ENCODE measurements at regions not wholly inside any gene's neighbourhood (a gene's known extent, or its start where the extent isn't known, plus 50 kb on each side); places are given as distances from the start of the nearest gene placed in this dataset.
A peak's percentile ranks its signal among the peaks of the same experiment; 100 is the strongest.

DNA sequence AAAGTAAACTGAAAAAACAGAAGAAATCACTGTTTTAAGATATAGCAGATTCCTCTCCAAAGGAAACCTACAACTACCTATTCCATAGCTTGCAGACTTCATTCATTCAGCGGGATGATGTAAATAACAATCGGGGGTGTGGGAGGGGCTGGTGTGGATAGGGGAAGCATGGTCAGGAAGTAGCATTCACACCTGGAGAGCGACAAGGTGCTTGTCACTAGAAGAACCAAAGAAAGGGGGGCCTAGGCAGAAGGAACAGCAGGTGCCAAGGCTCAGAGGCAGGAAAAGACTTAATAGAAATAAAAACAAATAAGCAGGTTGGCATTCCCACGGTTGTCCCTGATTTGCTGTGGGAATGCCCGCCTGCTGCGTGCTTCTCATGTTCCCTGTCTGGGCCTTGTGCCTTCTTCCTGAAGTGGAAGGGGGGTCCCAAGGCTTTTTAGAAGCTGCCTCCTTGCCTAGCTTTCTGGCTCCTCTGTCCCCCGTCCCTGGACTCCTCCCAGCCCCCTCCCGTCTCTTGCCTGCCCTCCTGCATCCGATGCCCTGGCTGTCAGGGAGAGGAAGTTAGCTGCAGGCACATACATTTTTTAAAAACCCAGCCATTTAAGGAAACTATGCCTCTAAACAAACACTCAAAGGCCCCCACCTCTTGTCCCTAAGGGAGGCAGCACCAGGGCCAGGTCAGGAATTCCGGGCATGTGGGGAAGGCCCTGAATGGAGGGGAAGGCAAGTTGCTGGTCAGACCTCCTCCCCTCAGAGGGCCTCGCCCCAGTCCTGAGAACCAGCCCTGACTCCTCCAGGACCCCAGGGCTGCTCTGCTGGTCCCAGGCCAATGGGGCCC, 54.7 kb upstream of the PRDM11 start:
- DNase-seq (ENCODE audit: low read depth in 1 of 2, low spot score in 1 of 2) = peak in 1 of 2 experiments; percentile 40
- no peak for TF ChIP-seq JUND (IDR thresholded peaks at IDR 0.05; ENCODE audit: low read depth)
- in situ Hi-C loops (cut with HindIII; ENCODE audit: low pct_unique_long_range_greater_than_20kb, low sequenced_read_pairs) = no loop called here

DNA sequence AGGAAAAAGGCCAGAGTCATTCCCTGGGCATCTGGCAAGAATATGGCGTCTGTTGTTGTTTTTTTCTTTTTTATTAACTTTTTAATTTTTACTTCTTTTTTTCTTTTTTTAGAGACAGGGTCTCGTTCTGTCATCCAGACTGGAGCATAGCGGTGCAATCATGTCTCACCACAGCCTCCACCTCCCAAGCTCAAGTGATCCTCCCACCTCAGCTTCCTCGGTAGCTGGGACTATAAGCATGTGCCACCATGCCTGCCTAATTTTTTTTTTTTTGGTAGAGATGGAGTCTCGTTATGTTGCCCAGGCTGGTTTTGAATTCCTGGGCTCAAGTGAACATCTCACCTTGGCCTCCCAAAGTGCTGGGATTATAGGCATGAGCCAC, 54.0 kb upstream of the PRDM11 start:
- TF ChIP-seq JUND (IDR thresholded peaks at IDR 0.05; ENCODE audit: low read depth) = no peak
- in situ Hi-C loops (cut with HindIII; ENCODE audit: low pct_unique_long_range_greater_than_20kb, low sequenced_read_pairs) = no loop called here
- no peak for DNase-seq (ENCODE audit: low read depth in 1 of 2, low spot score in 1 of 2)

DNA sequence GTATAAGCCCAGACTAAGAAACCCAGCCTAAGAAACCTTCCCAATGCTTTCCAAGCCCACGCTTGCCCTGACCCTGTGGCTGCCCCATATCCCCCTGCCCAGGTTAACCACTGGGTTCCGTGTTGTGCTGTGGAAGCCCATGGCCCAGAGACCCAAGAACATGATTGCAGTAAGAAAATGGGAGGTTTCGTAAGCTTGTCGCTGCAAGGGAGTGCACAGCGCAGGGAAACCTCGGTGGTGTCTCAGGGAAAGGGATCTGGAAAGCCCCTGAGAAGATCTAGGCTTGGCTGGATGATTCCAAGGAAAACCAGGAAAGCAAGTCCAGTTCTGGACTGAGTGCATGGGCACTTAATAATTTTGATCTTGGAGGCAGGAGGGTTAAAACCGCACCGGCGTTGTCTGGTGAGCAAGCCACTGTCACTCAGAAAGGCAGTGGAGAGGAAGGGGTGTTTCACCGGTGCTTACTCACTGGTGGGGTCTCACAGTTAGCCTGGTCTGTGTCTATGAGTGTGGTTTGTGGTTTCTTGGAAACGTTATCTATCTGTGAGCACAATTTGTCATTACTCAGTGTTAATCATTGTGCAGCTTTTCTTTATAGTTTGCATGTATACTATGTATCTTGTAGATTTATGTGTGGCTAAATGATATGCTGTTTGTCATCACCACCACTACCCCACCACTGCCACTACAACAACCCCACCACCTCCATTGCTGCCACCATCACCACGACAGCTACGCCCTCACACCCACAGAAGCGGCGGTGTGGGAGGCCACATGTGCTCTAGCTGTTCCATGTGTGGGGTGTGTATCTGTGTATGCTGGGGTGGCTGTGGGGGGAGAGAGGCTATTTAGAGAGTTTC, 53.3 kb upstream of the PRDM11 start:
- no peak for DNase-seq (ENCODE audit: low read depth in 1 of 2, low spot score in 1 of 2)
- TF ChIP-seq JUND (IDR thresholded peaks at IDR 0.05; ENCODE audit: low read depth) = no peak
- in situ Hi-C loops (cut with HindIII; ENCODE audit: low pct_unique_long_range_greater_than_20kb, low sequenced_read_pairs) = no loop called here

DNA sequence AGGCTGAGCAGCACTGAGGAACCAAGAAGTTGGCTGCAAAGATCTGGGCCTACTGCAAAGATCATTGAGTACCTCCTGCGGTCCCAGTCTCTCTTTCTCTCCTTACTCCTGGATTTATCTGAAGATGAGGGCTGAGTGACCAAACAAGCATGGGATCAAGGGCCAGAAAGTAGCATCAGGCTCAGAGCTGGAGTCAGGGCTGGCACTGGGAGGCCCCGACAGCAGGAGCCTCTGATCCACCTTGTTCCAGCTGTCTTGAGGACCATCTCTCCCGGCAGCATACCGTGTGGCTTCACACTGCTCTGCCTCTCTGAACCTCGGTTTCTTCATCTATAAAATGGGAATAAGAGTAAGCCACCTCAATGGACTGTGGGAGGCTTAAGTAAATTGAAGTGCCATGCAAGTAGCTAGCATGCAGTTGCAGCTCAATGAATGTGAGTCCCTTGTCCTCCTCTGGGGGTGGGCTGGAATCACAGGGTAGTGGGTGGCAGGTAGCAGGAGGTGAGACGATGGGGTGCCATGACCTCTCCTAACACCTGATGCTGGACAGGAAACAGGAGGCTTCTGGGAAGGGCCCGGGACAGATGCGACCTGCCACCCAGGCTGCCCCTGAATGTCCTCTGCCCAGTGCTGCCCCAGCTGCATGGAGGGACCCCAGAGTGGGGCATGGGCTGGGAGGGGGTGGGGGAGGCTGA, 52.5 kb upstream of the PRDM11 start:
- in situ Hi-C loops (cut with HindIII; ENCODE audit: low pct_unique_long_range_greater_than_20kb, low sequenced_read_pairs) = no loop called here
- no peak for DNase-seq (ENCODE audit: low read depth in 1 of 2, low spot score in 1 of 2)
- no peak for TF ChIP-seq JUND (IDR thresholded peaks at IDR 0.05; ENCODE audit: low read depth)

DNA sequence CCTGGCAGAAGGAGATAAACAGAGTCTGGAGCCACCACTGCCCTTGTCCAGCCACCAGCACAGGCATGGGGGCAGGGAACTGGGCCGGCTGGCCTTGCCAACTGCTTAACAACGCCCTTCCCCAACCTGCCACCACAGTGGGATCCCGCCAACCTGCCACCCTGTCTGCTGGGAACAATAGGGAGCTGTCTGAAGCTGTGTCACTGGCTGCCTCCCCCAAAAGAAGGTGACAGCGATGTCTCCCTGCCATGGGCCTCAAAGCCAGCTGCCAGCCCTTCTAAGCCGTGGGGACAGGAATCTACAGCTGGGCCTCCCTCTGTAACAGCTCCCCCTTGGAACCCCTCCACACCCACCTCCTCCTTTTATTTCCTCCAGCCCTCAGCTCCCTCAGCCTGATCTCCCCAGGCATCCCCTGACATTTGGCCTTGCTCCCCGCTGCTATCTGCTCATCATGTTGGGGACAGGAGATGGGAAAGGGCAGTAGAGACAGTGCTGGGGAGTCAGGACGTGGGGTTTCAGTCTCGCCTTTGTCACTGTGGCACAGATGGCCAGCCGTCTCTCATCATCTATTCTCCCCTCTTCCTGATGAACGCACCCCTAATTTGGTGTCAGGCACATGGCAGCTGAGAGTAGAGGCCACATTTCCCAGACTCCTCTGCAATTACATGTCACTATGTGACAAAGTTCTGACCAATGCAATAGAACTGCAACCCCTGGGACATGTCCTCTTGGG, 51.3 kb upstream of the PRDM11 start:
- in situ Hi-C loops (cut with HindIII; ENCODE audit: low pct_unique_long_range_greater_than_20kb, low sequenced_read_pairs) = no loop called here
- DNase-seq (ENCODE audit: low read depth in 1 of 2, low spot score in 1 of 2) = no peak

DNA sequence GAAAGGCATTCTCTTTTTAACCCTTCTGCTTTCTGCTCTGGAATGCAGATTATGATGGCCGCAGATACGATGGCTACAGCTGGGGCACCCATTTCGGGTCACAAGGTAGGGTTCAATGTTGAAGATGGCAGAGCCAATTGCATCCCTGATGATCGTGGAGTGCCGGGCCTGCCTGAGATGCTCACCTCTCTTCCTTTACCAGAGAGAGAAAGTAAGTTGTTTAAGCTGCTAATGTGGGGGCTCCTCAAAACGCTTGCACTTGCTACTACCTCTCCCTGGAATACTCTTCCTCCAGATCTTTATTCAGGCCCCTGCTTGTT, 50.8 kb upstream of the PRDM11 start:
- TF ChIP-seq JUND (IDR thresholded peaks at IDR 0.05; ENCODE audit: low read depth) = no peak
- in situ Hi-C loops (cut with HindIII; ENCODE audit: low pct_unique_long_range_greater_than_20kb, low sequenced_read_pairs) = no loop called here
- no peak for DNase-seq (ENCODE audit: low read depth in 1 of 2, low spot score in 1 of 2)

More for the DNA sequence above, 51.3 kb upstream of the PRDM11 start:
- no peak for TF ChIP-seq JUND (IDR thresholded peaks at IDR 0.05; ENCODE audit: low read depth)

DNA sequence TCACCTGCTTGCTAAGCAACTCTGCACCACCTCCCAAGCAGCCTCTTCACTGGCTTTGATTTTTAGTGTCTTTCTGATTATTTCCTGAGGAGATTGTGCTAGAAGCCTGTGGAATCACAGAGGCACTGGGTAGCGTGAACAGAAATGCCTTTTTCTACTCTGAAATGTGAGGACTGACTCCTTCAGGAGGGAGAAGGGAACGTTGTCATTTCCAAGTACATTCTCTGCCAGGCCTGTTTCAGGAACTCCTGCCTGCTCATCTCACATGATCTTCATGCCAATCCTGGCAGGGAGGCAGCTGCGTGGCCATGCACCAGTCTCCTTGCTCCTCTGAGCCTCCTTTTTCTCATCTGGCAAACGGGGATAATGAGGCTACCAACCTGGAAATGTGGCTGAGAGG, 49.8 kb upstream of the PRDM11 start:
- in situ Hi-C loops (cut with HindIII; ENCODE audit: low pct_unique_long_range_greater_than_20kb, low sequenced_read_pairs) = no loop called here
- DNase-seq (ENCODE audit: low read depth in 1 of 2, low spot score in 1 of 2) = peak in 1 of 2 experiments; percentile 38
- TF ChIP-seq JUND (IDR thresholded peaks at IDR 0.05; ENCODE audit: low read depth) = no peak
